ENCODE measurements at regions not wholly inside any gene's neighbourhood (a gene's known extent, or its start where the extent isn't known, plus 50 kb on each side); places are given as distances from the start of the nearest gene placed in this dataset.

DNA sequence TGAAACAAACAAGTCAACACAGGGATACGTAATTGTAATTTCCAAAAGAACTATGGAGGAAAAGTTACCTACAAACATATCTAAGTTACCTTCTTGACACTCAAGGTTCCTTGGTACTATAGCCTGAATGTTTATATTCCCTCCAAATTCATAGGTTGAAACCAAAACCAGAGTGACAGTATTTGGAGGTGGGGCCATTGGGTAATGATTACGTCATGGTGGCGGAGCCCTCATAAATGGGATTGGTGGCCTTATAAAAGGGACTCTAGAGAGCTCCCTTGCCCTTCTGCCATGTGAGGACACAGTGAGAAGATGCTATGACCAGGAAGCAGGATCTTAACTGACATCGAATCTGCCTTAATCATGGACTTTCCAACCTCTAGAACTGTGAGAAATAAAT is 87.3 kb downstream of the PMAIP1 start:
- Histone ChIP-seq H3K79me2 (ENCODE audit: insufficient read depth, low read length) (no peaks in the 10 kb centered on the region), H3K4me3 (ENCODE audit: low read length, poor library complexity, severe bottlenecking) (no peak overlapping the region), H3K9ac (ENCODE audit: low read depth, low read length, poor library complexity, severe bottlenecking) (no peak overlapping the region), H3K27me3 (ENCODE audit: insufficient read depth, low read length, poor library complexity, severe bottlenecking) (no peaks in the 10 kb centered on the region), H3K9me2 (replicated peaks; ENCODE audit: low read depth, low read length) (no peaks in the 10 kb centered on the region), H4K20me1 (ENCODE audit: insufficient read depth, low read length, poor library complexity, severe bottlenecking) (no peaks in the 10 kb centered on the region), H3F3A (ENCODE audit: low read depth) (no peaks in the 10 kb centered on the region), H3K4me1 (ENCODE audit: insufficient read depth, low read length, poor library complexity, severe bottlenecking) (peaks cover 3% of the 10 kb centered on the region), H3K9me3 (ENCODE audit: insufficient read depth, low read depth, low read length) (no peaks in the 10 kb centered on the region), H2AFZ (ENCODE audit: low read length) (peak overlapping the region; percentile 17; the same call in 1 of the 2 replicates), H3K36me3 (ENCODE audit: insufficient read depth, low read length) (no peaks in the 10 kb centered on the region), H3K4me2 (ENCODE audit: low read depth, low read length, poor library complexity, severe bottlenecking) (no peak overlapping the region)
- no peak for TF ChIP-seq EZH2phosphoT487 (IDR thresholded peaks at IDR 0.05; ENCODE audit: borderline replicate concordance)
- TF ChIP-seq, protein P1, sequence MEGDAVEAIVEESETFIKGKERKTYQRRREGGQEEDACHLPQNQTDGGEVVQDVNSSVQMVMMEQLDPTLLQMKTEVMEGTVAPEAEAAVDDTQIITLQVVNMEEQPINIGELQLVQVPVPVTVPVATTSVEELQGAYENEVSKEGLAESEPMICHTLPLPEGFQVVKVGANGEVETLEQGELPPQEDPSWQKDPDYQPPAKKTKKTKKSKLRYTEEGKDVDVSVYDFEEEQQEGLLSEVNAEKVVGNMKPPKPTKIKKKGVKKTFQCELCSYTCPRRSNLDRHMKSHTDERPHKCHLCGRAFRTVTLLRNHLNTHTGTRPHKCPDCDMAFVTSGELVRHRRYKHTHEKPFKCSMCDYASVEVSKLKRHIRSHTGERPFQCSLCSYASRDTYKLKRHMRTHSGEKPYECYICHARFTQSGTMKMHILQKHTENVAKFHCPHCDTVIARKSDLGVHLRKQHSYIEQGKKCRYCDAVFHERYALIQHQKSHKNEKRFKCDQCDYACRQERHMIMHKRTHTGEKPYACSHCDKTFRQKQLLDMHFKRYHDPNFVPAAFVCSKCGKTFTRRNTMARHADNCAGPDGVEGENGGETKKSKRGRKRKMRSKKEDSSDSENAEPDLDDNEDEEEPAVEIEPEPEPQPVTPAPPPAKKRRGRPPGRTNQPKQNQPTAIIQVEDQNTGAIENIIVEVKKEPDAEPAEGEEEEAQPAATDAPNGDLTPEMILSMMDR (conservative IDR thresholded peaks at IDR 0.05; ENCODE audit: low read length), result no peak

DNA sequence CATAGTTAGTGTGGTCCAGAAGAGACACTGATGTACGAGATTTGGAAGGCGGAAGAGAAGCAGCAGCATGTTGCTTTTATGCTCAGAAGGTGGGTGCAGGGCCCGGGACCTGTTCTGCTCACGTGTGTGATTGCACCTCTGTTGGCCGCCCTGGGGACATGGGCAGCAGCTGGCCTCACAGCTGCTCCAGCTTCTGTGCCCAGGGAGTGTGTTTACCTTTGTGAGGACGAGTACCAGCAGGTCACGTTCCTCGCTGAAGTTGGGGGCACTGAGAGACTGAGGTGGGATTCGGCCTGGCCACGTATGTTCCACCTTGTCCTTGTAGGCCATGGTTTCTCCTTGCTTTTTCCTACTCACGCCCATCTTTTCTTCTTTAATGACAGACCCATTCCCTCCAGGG is 86.3 kb downstream of the PMAIP1 start:
- no peak overlapping the region for H3K9ac ChIP-seq (ENCODE audit: low read depth, low read length, poor library complexity, severe bottlenecking)
- no peak for TF ChIP-seq EZH2phosphoT487 (IDR thresholded peaks at IDR 0.05; ENCODE audit: borderline replicate concordance)
- TF ChIP-seq, protein P1 (conservative IDR thresholded peaks at IDR 0.05; ENCODE audit: low read length), result no peak

DNA sequence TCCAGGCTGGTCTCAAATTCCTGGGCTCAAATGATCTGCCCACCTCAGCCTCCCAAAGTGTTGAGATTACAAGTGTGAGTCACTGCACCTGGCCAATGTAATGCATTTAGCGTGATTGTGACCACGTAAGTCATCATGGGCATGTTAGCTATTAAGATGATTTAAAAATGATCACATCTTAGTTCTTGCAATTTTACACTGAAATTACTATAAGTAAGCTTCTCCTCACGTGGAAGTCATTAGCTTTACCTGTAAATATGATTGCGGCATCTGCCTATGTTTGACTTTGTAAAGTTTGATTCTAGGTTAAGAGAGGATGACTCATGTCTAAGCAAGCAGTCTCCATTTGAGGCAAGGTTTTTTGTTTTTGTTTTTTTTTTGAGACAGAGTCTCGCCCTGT is 85.5 kb downstream of the PMAIP1 start:
- no peaks in the 10 kb centered on the region for H3K36me3 ChIP-seq (ENCODE audit: insufficient read depth, low read length)
- H3K9ac ChIP-seq (ENCODE audit: low read depth, low read length, poor library complexity, severe bottlenecking), result no peak overlapping the region
- no peaks in the 10 kb centered on the region for H3F3A ChIP-seq (ENCODE audit: low read depth)
- H4K20me1 ChIP-seq (ENCODE audit: insufficient read depth, low read length, poor library complexity, severe bottlenecking), result no peaks in the 10 kb centered on the region
- H3K4me2 ChIP-seq (ENCODE audit: low read depth, low read length, poor library complexity, severe bottlenecking), result no peak overlapping the region
- H3K27me3 ChIP-seq (ENCODE audit: insufficient read depth, low read length, poor library complexity, severe bottlenecking), result no peaks in the 10 kb centered on the region
- H3K9me3 ChIP-seq (ENCODE audit: insufficient read depth, low read depth, low read length), result no peaks in the 10 kb centered on the region
- H3K4me1 ChIP-seq (ENCODE audit: insufficient read depth, low read length, poor library complexity, severe bottlenecking), result no peaks in the 10 kb centered on the region
- H3K9me2 ChIP-seq (replicated peaks; ENCODE audit: low read depth, low read length), result no peaks in the 10 kb centered on the region
- no peak overlapping the region for H3K4me3 ChIP-seq (ENCODE audit: low read length, poor library complexity, severe bottlenecking)
- no peak overlapping the region for H2AFZ ChIP-seq (ENCODE audit: low read length)
- TF ChIP-seq EZH2phosphoT487 (IDR thresholded peaks at IDR 0.05; ENCODE audit: borderline replicate concordance), result no peak
- TF ChIP-seq, protein P1 (conservative IDR thresholded peaks at IDR 0.05; ENCODE audit: low read length), result no peak
- H3K79me2 ChIP-seq (ENCODE audit: insufficient read depth, low read length), result no peaks in the 10 kb centered on the region

More for the DNA sequence above, 86.3 kb downstream of the PMAIP1 start:
- Histone ChIP-seq H3F3A (ENCODE audit: low read depth) (no peaks in the 10 kb centered on the region), H3K4me1 (ENCODE audit: insufficient read depth, low read length, poor library complexity, severe bottlenecking) (peaks cover 3% of the 10 kb centered on the region), H3K79me2 (ENCODE audit: insufficient read depth, low read length) (no peaks in the 10 kb centered on the region), H3K9me2 (replicated peaks; ENCODE audit: low read depth, low read length) (no peaks in the 10 kb centered on the region), H3K36me3 (ENCODE audit: insufficient read depth, low read length) (no peaks in the 10 kb centered on the region), H3K4me3 (ENCODE audit: low read length, poor library complexity, severe bottlenecking) (no peak overlapping the region), H3K4me2 (ENCODE audit: low read depth, low read length, poor library complexity, severe bottlenecking) (no peak overlapping the region), H4K20me1 (ENCODE audit: insufficient read depth, low read length, poor library complexity, severe bottlenecking) (no peaks in the 10 kb centered on the region), H3K27me3 (ENCODE audit: insufficient read depth, low read length, poor library complexity, severe bottlenecking) (no peaks in the 10 kb centered on the region), H2AFZ (ENCODE audit: low read length) (no peak overlapping the region), H3K9me3 (ENCODE audit: insufficient read depth, low read depth, low read length) (no peaks in the 10 kb centered on the region)

Data from Loucy (cell line).